GM19351 (cell line): ENCODE measurements at regions not wholly inside any gene's neighbourhood (a gene's known extent, or its start where the extent isn't known, plus 50 kb on each side); places are given as distances from the start of the nearest gene placed in this dataset.
A peak's percentile ranks its signal among the peaks of the same experiment; 100 is the strongest.
"Not testable (repeated sequence)": the region's sequence is repeated elsewhere in the genome, so short reads cannot be mapped to it uniquely, and the experiment has no call there.

Experiments used
- ATAC-seq: cut with Tn5 transposase; IDR thresholded peaks from one replicate; pipeline ENCODE4 v1.9.1; 2021; ENCODE audit warnings: mild to moderate bottlenecking, moderate library complexity; ENCODE audit not compliant: unreplicated experiment

DNA sequence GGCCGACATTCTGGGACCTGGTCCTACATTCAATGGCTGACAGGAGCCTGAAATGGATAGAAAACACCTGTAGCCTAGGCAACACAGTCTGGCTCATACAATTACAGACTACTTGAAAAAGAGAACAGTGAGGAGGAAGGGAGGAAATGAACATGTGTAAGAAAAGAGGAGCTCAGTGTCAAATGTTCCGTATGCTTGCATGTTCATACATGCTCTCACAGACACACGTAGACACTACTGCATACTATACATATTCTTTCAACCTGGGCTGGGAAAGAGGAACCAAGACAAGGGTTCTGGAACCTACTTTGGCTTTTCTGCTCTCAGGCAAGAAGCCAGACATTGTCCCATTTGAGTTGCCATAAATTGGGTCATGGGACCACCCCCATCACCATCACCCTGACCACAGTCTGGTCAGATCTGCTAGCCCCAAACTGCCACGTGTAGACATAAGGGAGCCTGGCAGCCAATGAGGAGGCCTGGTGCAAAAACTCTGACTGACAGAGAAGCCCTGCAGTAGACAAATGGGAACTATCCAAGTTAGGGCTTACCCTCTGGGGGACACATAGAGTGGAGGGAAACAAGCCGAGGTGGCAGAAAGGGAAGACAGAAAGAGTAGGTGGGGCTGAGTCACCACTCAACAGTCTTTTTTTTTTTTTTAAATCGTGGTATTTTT lies 310.0 kb downstream of the SHQ1 start:
- ATAC-seq: peak; percentile 62

DNA sequence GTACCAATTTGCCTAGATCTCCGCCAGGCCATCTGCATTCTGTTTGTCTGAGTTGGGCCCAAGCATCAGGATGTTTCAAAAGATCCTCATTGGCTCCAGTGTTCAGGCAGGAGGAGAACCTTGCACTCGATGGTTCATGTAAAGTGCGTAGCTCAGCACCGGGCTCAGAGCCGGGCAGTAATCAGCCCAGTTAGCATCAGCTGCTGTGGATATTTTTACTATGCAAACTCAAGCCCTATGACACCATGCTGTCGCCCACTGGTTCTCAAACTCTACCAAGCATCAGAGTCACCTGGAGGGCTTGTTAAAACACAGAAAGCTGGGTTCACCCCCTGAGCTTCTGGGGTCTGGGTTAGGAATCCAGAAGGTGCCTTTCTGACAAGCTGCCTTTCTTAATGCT lies 310.8 kb downstream of the SHQ1 start:
- peak; percentile 43 for ATAC-seq

DNA sequence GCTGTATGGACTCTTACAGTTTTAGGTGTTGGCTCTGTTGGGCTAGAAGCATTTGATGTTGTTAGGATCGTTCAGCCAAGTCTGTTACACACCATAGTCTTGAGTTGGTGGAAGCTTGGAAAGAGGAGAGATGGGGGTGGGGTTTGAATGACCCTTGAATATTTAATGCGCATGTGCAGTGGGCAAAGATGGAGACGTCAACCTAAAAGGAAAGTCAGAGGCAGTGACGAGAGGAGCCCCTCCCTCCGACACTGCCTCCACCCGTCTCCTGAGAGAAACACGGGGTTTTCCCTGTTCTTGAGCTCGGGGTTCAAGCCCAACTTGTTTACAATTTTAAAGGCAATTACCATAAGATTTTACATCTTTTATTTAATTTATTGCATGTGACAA lies 311.4 kb downstream of the SHQ1 start:
- no peak for ATAC-seq

DNA sequence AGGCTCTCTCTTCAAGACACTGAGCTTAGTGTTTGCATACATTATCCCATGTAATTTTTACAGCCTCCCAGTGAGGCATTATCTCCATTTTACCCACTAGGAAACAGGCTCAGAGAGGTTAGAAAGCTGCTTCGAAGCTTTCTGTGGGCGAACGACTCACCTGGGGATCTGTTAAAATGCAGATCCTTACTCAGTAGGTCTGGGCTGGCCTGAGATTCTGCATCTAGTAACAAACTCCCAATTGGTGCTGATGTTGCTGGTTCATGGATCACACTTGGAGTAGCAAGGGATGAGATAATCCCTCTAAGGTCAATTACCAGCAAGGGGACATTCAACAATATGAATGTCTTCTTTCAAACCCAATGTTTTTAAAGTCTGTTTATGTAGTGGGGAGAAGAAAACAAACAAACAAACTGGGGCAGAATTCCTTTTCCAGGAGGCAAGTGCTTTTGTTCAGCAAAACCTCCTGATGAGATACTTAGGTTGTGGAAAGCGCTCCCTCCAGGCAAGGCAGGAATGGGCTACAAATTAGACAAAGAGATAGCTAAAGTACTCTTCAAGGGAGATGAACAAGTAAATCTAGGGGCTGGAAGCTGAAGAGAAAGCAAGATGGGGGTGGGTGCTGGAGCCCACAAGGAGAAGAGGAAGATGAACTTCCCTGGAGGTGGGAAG lies 311.9 kb downstream of the SHQ1 start:
- ATAC-seq: no peak

DNA sequence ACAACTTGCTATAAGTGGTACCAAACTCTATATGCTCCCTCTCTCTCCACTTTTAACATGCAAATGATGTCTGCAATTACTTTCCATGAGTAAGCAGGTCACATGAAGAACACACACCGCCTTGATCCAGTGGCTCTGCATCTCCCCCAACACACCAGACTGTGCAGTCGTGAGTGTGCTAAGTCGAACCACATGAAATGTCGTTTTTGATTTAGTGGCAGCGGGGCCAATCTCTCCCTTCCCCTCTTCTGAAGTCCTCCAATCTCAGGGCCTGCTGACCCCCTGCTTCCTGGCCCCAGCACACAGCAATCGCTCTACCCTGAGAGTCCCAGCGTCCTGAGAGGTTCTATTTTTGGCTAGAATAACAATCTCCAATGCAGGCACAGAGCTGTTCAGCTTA lies 312.5 kb downstream of the SHQ1 start:
- ATAC-seq: no peak

DNA sequence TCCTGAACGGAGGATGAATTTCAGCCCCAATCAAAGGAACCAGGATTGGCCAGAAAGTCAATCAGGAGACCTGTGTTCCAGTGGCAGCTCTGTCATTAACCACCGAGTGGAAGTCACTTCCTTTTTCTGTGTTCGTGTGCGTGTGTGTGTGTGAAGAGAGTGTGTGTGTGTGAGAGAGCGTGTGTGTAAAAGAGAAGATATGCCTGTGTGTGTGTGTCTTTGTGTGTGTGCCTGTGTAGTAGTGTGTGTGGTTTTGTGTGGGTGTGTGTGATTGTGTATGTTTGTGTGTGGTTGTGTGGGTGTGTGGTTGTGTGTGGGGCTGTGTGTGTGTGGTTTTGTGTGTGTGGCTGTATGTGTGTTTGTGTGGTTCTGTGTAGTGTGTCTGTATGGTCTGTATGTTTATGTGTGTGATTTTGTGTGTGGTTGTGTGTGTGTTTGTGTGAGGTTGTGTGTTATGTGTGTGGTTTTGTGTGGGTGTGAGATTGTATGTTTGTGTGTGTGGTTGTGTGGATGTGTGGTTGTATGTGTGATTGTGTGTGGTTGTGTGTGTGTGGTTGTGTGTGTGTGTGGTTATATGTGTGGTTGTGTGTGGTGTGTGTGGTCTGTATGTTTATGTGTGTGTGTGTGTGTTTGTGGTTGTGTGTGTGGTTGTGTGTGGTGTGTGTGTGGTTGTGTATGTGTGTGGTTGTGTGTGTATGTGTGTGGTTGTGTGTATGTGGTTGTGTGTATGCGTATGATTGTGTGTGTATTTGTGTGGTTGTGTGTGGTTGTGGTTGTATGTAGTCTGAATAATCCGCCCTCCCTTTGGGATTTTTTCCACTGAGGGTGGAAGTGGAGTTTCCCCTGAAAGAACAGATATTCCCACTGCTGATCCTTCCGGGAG lies 314.4 kb downstream of the SHQ1 start:
- no peak for ATAC-seq

DNA sequence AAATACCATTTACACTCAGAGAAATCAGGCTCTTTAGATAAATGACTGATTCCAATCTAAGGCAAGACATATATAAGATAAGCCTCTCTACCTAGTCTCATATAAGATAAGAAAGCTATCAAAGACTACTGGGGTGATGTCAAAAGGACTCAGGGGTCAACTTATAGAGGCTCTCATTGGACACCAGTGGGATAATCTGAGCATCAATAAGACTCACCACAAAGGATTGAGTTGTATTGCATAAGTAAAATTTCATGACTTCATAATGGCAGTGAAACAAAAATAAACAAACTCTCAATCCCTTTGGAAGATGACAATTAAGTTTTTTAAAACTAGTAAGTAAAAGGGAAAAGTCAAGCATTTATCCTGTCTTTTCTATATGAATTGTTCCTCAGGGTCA lies 317.8 kb downstream of the SHQ1 start:
- ATAC-seq: no peak

DNA sequence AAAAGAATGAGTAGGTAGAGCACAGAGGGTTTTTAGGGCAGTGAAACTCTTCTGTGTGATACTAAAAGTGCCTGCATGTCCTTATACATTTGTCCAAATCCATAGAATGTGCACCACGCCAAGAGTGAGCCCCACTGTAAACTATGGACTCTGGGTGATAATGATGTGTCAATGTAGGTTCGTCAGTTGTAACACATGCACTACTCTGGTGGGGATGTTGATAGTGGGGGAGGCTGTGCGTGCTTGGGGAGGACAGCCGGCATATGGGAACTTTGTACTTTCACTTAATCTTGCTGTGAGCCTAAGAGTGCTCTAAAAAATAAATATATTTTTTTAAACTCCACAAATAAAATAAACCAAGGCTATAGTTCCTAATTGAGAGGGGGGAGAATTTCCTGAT lies 319.2 kb downstream of the SHQ1 start:
- no peak for ATAC-seq

DNA sequence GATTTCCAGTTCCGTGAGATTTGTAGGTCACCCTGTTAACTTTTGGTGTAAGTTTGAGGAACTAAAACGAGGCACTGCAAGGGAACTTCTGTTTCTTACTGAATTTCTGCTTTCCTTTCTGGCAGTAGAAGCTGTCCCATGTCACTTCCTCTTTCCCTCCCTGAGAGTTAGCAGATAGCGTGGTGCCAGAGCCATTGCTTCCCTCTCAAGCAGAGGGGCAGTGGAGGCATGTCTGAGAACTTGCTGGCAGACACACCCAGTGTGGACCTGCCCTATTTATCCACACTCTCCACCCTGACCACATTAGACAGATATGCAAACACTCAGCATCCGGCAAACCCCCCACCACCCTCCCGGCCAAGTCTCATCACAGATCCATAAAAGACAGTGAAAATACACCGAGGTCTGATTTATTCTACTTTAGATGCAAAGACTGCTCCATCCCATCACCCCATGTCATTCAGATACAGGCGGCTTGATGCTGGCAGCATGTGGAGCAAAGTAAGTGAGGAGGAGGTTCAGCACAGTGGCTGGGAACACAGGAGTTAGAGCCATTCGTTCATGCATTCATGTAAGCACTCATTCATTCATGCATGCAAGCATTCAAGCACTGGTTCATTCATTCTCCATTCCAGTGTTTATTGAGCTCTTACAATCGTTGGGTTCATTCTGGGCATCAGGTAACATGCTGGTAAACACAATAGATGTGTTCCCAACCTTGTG lies 324.7 kb downstream of the SHQ1 start:
- ATAC-seq: peak; percentile 86

DNA sequence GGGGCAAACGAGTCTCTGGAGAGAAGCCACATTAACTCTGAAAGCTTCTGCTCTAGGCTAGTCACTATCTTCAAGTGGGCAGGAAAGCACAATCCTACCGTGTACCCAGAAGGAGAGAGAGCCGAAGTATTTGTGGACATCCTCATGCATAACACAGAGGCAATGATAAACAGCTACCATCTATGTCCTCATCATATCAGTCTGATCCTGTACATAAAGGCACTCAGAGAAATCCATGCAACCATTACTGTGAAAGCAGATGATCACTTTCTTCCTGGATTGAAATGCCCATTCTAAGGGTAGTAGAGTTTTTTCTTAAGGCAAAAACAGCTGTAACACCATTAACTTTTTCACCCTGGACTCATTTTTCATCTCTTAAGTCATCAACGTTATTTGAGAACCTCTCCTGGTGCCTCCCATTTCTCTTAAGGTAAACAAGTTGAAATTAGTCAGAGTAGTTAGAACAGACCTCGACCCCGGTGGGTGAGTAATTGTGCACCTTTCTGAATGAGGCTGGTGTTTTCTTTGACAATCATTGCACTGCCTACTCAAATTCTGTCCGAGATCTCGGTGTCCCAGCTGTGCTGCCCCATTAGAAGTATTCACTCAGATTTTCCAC lies 327.4 kb downstream of the SHQ1 start:
- ATAC-seq: peak; percentile 64

DNA sequence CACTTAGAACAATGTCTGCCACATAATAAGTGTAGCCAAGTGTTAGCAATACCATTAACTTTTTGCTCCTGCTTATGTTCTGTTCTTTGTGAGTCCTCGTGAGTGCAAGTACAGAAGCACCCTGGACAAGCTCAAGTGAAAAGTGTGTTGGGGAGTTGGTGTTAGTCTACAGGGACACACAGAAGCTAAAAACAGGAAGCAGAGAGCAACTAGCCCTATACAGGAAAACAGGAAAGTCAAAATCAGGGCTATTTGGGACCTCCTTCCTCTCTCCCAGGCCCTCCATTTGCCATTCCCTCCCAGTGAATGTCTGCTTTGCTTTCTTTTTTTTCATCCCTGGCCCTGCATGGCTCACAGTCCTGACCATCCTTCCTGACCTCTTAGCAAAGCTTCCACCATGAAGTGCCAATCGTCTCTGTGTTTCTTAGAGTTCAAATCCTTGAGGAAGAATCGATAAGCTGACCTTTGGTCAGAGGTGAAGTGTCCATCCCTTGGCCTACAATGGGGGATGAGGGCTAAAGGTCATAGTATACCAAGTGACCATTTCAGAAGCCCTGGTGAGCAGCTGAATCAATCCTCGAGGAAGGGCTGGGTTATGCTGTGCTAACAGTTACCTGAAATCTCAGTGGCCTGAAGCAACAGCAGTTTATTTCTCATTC lies 328.2 kb downstream of the SHQ1 start:
- no peak for ATAC-seq

DNA sequence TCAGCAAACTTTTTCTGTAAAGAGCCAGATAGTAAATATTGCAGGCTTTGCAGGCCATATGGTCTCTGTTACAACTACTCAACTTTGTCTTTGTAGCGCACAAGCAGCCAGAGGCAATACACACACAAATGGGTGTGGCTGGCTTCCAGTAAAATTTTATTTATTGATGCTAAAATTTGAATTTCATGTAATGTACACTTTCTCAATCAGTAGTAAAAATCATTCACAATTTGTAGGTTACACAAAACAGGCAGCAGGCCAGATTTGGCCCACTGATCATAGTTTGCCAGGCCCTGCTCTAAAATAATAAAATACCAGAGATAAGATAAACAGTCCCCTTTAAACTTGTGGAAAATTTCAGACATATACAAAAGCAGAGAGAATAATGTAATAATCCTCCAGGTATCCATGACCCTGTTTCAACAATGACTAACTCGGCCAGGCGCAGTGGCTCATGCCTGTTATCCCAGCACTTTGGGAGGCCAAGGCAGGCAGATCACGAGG lies 330.3 kb downstream of the SHQ1 start:
- ATAC-seq: no peak

DNA sequence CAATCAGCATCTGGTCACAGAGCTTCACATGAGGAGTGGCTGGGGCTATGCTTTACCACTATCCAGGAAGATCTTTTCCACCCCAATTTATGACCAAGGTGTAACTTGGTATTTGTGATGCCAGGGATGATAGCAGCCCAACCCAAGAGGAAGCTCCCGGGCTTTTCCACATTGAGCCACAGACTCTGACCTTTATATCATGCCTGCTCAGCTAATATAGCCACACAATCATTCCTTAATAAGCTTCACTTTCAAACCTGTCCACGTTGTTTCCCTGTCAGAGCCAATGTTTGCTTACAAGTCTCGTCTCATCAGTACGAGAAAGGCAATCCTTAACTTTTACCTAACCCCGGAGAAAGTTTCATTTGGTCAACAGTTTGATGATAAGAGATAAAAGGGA lies 330.9 kb downstream of the SHQ1 start:
- no peak for ATAC-seq

DNA sequence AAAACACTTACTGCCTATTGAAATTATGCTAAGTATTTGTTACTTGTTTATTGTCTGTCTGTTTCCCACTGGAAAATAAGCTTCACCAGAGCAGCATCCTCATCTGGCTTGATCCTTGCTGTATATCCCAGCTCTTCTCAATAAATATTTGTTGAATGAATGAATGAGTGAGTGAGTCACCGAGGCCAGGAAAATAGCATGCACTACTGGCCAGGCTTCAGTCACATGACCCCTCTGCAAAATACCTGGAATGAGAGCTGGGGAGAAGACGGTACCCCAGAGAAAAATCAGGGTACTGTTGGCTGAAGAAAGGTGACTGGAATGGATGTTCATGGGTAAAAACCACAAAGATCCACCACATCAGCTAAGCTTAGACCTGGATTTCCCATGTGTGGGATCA lies 331.9 kb downstream of the SHQ1 start:
- ATAC-seq: no peak

DNA sequence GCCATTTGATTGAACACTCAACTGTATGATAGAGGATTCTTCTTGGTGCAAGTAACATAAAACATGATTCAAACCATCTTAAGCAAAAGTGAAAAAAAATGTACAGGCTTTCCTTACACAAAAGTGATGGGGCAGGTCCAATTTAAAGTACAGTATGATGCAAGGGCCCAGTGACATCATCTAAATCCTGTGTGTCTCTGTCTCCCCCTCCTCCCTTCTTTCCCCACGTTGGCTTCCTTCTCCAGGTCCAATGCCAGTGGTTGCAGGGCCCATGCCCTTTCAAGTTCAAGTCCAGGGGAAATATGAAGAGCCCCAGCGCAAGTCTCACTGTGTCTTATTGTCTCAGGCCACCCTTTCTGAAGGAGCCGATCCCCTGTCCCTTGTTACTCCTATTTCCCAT lies 332.3 kb downstream of the SHQ1 start:
- no peak for ATAC-seq

DNA sequence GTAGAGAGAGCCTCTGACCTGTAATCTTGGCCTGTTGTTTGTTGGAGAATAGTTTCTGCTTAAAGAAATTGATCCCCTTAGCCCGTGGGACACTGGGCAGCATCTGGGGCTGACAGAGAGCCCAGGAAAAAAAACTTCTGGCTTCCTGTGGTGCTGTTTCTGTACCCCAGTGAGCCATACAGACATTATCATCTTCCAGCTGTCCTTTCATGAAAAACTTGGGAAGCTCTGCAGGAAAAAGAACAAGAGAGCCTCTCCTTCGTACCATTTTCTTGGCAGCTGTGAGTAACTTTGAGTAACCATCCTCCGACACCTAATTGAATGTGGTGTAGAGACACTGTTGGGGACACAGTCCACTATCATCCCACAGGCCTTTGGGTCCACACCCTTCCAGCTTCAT lies 333.0 kb downstream of the SHQ1 start:
- no peak for ATAC-seq

DNA sequence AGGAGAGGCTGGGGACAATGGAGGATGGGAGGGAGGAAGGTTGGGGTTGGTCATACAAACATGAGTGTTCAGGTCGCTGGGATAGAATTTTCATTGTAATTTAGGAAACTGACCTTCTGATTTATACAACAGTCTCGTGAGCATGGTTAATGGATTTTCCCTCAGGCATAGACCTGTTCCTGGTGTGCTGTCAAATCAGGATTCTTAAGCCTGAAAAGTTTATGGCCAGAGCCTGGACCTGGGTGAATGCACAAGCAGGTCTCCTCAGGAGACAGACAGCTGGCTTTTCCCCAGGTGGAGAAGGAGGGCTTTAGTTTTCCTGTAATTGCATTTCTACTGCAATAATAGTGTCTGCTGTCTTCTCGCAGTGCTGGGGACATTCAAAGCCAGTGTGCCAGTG lies 338.0 kb downstream of the SHQ1 start:
- no peak for ATAC-seq

DNA sequence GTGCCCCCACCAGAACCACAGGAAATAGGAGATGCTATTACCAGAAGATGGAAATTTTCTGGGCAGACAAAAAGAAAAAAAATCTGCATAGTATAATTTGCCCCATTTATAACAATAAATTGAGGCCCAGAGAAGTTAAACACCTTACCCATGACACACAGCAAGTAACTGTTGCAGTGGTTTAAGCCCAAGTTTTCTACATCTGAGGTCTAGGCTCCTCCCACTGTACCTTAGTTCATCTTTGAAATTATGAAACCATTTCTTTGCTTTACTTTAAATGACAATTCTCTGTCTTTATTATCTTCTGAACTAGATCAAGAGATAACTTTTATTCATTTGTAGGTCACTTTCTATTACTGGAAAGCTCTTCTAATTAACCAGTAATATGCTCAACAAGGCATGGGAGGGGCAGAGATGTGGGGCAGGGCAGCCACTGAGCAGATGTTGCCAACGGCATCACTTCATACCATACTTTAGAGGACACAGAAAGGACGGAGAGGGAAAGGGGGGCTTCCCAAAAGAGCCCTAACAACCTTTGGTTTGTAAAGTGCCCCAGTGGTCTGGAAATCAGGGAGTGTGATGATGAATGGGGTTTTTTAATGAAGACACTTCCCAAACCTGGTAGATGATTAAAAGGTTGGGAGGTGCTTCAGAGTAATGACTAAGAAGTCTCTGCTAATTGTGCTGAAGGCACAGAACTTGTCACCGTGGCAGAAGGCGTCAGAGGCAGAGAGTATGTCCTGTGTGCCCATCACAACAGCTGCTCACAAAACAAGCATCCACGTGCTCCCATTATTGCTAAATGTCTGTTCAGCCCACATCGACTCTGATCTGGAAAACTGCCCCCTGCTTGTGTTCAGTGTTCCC lies 342.5 kb downstream of the SHQ1 start:
- no peak for ATAC-seq

DNA sequence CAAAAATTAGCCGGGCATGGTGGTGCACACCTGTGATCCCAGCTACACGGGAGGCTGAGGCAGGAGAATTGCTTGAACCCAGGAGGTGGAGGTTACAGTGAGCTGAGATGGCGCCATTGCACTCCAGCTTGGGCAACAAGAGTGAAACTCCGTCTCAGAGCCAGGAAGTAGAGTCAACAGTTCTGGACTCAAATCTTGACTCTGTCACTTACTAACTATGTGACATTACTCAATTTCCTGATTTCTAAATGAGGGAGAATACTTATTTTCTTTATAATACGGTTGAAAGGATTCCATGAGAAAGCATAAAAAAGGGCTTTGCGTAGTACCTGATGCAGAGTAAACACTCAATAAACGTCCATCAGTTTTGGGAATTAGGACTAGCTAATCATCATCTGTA lies 350.7 kb downstream of the SHQ1 start:
- not testable (repeated sequence) for ATAC-seq
